ENCODE measurements at regions not wholly inside any gene's neighbourhood (a gene's known extent, or its start where the extent isn't known, plus 50 kb on each side); places are given as distances from the start of the nearest gene placed in this dataset.

DNA sequence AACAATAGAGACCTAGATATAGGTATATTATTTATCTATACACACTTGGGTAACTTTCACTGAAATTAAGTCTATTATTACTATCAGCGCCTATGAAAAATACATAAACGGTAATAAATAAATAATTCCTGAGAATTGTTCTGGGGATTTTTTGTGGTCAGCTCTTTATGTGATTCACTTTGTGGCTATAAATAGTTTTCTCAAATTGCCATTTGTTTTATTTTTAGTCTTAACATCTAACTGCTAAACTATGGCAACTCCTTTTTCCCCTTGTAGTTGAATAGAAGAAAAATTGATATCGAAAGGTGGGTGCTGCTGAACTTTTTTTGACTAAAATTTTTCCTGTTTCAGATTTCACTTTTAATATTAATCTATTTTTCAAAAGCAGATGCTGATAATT is 189.0 kb downstream of the VGLL3 start:
- POLR2A ChIA-PET (ENCODE audit: unreplicated experiment), result no interaction called here
- TF ChIP-seq EZH2phosphoT487 (IDR thresholded peaks at IDR 0.05; ENCODE audit: borderline replicate concordance, low read length) (no peak), EZH2 (IDR thresholded peaks at IDR 0.05; ENCODE audit: low read length, unreplicated experiment) (no peak)
- TF ChIP-seq, protein P1, sequence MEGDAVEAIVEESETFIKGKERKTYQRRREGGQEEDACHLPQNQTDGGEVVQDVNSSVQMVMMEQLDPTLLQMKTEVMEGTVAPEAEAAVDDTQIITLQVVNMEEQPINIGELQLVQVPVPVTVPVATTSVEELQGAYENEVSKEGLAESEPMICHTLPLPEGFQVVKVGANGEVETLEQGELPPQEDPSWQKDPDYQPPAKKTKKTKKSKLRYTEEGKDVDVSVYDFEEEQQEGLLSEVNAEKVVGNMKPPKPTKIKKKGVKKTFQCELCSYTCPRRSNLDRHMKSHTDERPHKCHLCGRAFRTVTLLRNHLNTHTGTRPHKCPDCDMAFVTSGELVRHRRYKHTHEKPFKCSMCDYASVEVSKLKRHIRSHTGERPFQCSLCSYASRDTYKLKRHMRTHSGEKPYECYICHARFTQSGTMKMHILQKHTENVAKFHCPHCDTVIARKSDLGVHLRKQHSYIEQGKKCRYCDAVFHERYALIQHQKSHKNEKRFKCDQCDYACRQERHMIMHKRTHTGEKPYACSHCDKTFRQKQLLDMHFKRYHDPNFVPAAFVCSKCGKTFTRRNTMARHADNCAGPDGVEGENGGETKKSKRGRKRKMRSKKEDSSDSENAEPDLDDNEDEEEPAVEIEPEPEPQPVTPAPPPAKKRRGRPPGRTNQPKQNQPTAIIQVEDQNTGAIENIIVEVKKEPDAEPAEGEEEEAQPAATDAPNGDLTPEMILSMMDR (conservative IDR thresholded peaks at IDR 0.05; ENCODE audit: low read depth, low read length), result no peak
- H3K9me3 ChIP-seq (ENCODE audit: low read length), result no peaks in the 10 kb centered on the region
- H3K4me1 ChIP-seq (ENCODE audit: insufficient read depth, low read length), result no peaks in the 10 kb centered on the region
- no peak for ATAC-seq
- no peaks in the 10 kb centered on the region for H3K36me3 ChIP-seq (ENCODE audit: low read depth, low read length)
- intact Hi-C loops (cut with micrococcal nuclease), result no loop called here
- H3F3A ChIP-seq (ENCODE audit: low read length, unreplicated experiment), result no peaks in the 10 kb centered on the region
- H2AFZ ChIP-seq (ENCODE audit: low read length), result no peak overlapping the region
- BruUV-seq (replicated peaks), result no TSS peak
- H3K79me2 ChIP-seq (ENCODE audit: low read length), result no peaks in the 10 kb centered on the region
- CTCF ChIA-PET, result no interaction called here
- H3K9me2 ChIP-seq (replicated peaks; ENCODE audit: low read length), result no peaks in the 10 kb centered on the region
- H3K4me3 ChIP-seq (ENCODE audit: low read length), result no peak overlapping the region
- no peaks in the 10 kb centered on the region for H3K27me3 ChIP-seq (ENCODE audit: low read length)
- DNase-seq, result no peak
- H4K20me1 ChIP-seq (ENCODE audit: low read length), result no peaks in the 10 kb centered on the region
- H3K9ac ChIP-seq (ENCODE audit: low read length), result no peak overlapping the region
- no peak overlapping the region for H3K27ac ChIP-seq (ENCODE audit: low read length)
- no peak overlapping the region for H3K4me2 ChIP-seq (ENCODE audit: low read length)

DNA sequence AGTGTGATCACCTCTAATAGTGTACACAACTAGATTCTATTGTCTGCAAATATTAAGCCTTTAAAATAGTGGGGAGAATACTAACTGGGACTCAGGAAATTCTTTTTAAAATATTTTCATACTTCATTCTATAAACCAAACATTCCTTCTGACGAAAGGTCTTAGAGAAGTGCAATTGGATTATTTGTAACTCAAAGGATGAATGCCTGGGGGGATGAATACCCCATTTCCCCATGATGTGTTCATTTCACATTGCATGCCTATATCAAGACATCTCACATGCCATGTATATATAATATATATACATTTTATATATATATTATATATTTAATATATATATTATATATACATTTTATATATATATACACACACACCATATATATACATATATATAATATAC is 189.9 kb downstream of the VGLL3 start:
- intact Hi-C loops (cut with micrococcal nuclease), result no loop called here
- H3K4me1 ChIP-seq (ENCODE audit: insufficient read depth, low read length), result no peaks in the 10 kb centered on the region
- DNase-seq, result no peak
- no peaks in the 10 kb centered on the region for H3K79me2 ChIP-seq (ENCODE audit: low read length)
- no peaks in the 10 kb centered on the region for H3F3A ChIP-seq (ENCODE audit: low read length, unreplicated experiment)
- H2AFZ ChIP-seq (ENCODE audit: low read length), result no peak overlapping the region
- CTCF ChIA-PET, result no interaction called here
- H3K4me2 ChIP-seq (ENCODE audit: low read length), result no peak overlapping the region
- H3K9ac ChIP-seq (ENCODE audit: low read length), result no peak overlapping the region
- no peak for ATAC-seq
- POLR2A ChIA-PET (ENCODE audit: unreplicated experiment), result no interaction called here
- TF ChIP-seq EZH2phosphoT487 (IDR thresholded peaks at IDR 0.05; ENCODE audit: borderline replicate concordance, low read length), result no peak
- TF ChIP-seq EZH2 (IDR thresholded peaks at IDR 0.05; ENCODE audit: low read length, unreplicated experiment), result no peak
- TF ChIP-seq, protein P1 (conservative IDR thresholded peaks at IDR 0.05; ENCODE audit: low read depth, low read length), result no peak
- no peaks in the 10 kb centered on the region for H4K20me1 ChIP-seq (ENCODE audit: low read length)
- H3K27me3 ChIP-seq (ENCODE audit: low read length), result no peaks in the 10 kb centered on the region
- H3K27ac ChIP-seq (ENCODE audit: low read length), result no peak overlapping the region
- BruUV-seq (replicated peaks), result no TSS peak
- H3K4me3 ChIP-seq (ENCODE audit: low read length), result no peak overlapping the region
- no peaks in the 10 kb centered on the region for H3K9me3 ChIP-seq (ENCODE audit: low read length)
- no peaks in the 10 kb centered on the region for H3K9me2 ChIP-seq (replicated peaks; ENCODE audit: low read length)
- no peaks in the 10 kb centered on the region for H3K36me3 ChIP-seq (ENCODE audit: low read depth, low read length)

DNA sequence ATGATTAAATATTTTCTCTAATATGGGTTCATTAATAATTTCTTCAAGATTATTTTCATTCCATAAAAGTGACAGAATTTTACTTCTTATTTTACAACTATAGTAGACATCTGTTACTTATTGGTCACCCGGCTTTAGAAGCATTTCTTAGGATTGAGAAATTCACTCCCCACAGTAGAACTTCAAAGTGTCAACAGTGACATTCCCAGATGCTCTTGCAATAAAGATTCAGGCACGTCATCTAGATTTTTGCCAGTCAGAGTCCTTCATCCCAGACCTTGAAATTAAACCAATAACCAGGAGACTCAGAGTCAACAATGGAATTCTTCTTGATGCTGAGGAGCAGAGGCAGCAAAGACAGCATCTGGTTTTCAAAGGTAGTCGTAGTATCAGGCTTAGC is 190.8 kb downstream of the VGLL3 start:
- no peaks in the 10 kb centered on the region for H4K20me1 ChIP-seq (ENCODE audit: low read length)
- H3K79me2 ChIP-seq (ENCODE audit: low read length), result no peaks in the 10 kb centered on the region
- no peak overlapping the region for H3K4me3 ChIP-seq (ENCODE audit: low read length)
- H3K4me1 ChIP-seq (ENCODE audit: insufficient read depth, low read length), result no peaks in the 10 kb centered on the region
- CTCF ChIA-PET, result no interaction called here
- H3K27me3 ChIP-seq (ENCODE audit: low read length), result no peaks in the 10 kb centered on the region
- no peak overlapping the region for H3K9ac ChIP-seq (ENCODE audit: low read length)
- ATAC-seq (no peak), DNase-seq (no peak)
- no peaks in the 10 kb centered on the region for H3K36me3 ChIP-seq (ENCODE audit: low read depth, low read length)
- H3K9me2 ChIP-seq (replicated peaks; ENCODE audit: low read length), result no peaks in the 10 kb centered on the region
- H3K27ac ChIP-seq (ENCODE audit: low read length), result no peak overlapping the region
- intact Hi-C loops (cut with micrococcal nuclease), result no loop called here
- H3K9me3 ChIP-seq (ENCODE audit: low read length), result no peaks in the 10 kb centered on the region
- TF ChIP-seq EZH2 (IDR thresholded peaks at IDR 0.05; ENCODE audit: low read length, unreplicated experiment), result no peak
- TF ChIP-seq EZH2phosphoT487 (IDR thresholded peaks at IDR 0.05; ENCODE audit: borderline replicate concordance, low read length), result no peak
- H3K4me2 ChIP-seq (ENCODE audit: low read length), result no peak overlapping the region
- H3F3A ChIP-seq (ENCODE audit: low read length, unreplicated experiment), result no peaks in the 10 kb centered on the region
- POLR2A ChIA-PET (ENCODE audit: unreplicated experiment), result no interaction called here
- no peak overlapping the region for H2AFZ ChIP-seq (ENCODE audit: low read length)
- BruUV-seq (replicated peaks), result no TSS peak
